ENCODE measurements at regions not wholly inside any gene's neighbourhood (a gene's known extent, or its start where the extent isn't known, plus 50 kb on each side); places are given as distances from the start of the nearest gene placed in this dataset.

GRCh38 chr10:20988357-20988983, 91.4 kb upstream of the NEBL start:
- Mint-ChIP-seq H3K36me3 (ENCODE audit: low read depth, unreplicated experiment) (no peaks in the 10 kb centered on the region), H3K27me3 (ENCODE audit: unreplicated experiment) (no peaks in the 10 kb centered on the region), H3K9me3 (ENCODE audit: unreplicated experiment) (no peaks in the 10 kb centered on the region), H3K27ac (ENCODE audit: unreplicated experiment) (no peak overlapping the region), H3K4me1 (ENCODE audit: unreplicated experiment) (no peaks in the 10 kb centered on the region), H3K4me3 (ENCODE audit: unreplicated experiment) (no peak overlapping the region)
- TF ChIP-seq CTCF (IDR thresholded peaks at IDR 0.05; ENCODE audit: unreplicated experiment), result no peak
- no peak for DNase-seq (ENCODE audit: low spot score)

- Mint-ChIP-seq H3K9me3 (ENCODE audit: unreplicated experiment) (no peaks in the 10 kb centered on the region), H3K36me3 (ENCODE audit: low read depth, unreplicated experiment) (no peaks in the 10 kb centered on the region), H3K4me3 (ENCODE audit: unreplicated experiment) (no peak overlapping the region), H3K27me3 (ENCODE audit: unreplicated experiment) (no peaks in the 10 kb centered on the region), H3K27ac (ENCODE audit: unreplicated experiment) (no peak overlapping the region), H3K4me1 (ENCODE audit: unreplicated experiment) (no peaks in the 10 kb centered on the region)
- TF ChIP-seq CTCF (IDR thresholded peaks at IDR 0.05; ENCODE audit: unreplicated experiment), result no peak
- DNase-seq (ENCODE audit: low spot score), result no peak
Measured at GRCh38 chr10:20986049-20986448, 88.9 kb upstream of the NEBL start.

GRCh38 chr10:20984662-20985061, 87.6 kb upstream of the NEBL start:
- Mint-ChIP-seq H3K4me3 (ENCODE audit: unreplicated experiment) (no peak overlapping the region), H3K27me3 (ENCODE audit: unreplicated experiment) (no peaks in the 10 kb centered on the region), H3K9me3 (ENCODE audit: unreplicated experiment) (no peaks in the 10 kb centered on the region), H3K4me1 (ENCODE audit: unreplicated experiment) (no peaks in the 10 kb centered on the region), H3K27ac (ENCODE audit: unreplicated experiment) (no peak overlapping the region), H3K36me3 (ENCODE audit: low read depth, unreplicated experiment) (no peaks in the 10 kb centered on the region)
- no peak for DNase-seq (ENCODE audit: low spot score)
- no peak for TF ChIP-seq CTCF (IDR thresholded peaks at IDR 0.05; ENCODE audit: unreplicated experiment)

- Mint-ChIP-seq H3K36me3 (ENCODE audit: low read depth, unreplicated experiment) (no peaks in the 10 kb centered on the region), H3K27ac (ENCODE audit: unreplicated experiment) (no peak overlapping the region), H3K4me3 (ENCODE audit: unreplicated experiment) (no peak overlapping the region), H3K27me3 (ENCODE audit: unreplicated experiment) (no peaks in the 10 kb centered on the region), H3K4me1 (ENCODE audit: unreplicated experiment) (no peaks in the 10 kb centered on the region), H3K9me3 (ENCODE audit: unreplicated experiment) (no peaks in the 10 kb centered on the region)
- no peak for DNase-seq (ENCODE audit: low spot score)
- TF ChIP-seq CTCF (IDR thresholded peaks at IDR 0.05; ENCODE audit: unreplicated experiment), result no peak
Measured at GRCh38 chr10:20981419-20981953, 84.4 kb upstream of the NEBL start.

- Mint-ChIP-seq H3K27me3 (ENCODE audit: unreplicated experiment) (no peaks in the 10 kb centered on the region), H3K4me1 (ENCODE audit: unreplicated experiment) (no peaks in the 10 kb centered on the region), H3K36me3 (ENCODE audit: low read depth, unreplicated experiment) (no peaks in the 10 kb centered on the region), H3K9me3 (ENCODE audit: unreplicated experiment) (no peaks in the 10 kb centered on the region), H3K27ac (ENCODE audit: unreplicated experiment) (no peak overlapping the region), H3K4me3 (ENCODE audit: unreplicated experiment) (no peak overlapping the region)
- no peak for TF ChIP-seq CTCF (IDR thresholded peaks at IDR 0.05; ENCODE audit: unreplicated experiment)
- no peak for DNase-seq (ENCODE audit: low spot score)
Measured at GRCh38 chr10:20978617-20979016, 81.5 kb upstream of the NEBL start.
